Upper lobe of left lung (tissue), 6 donors: ENCODE measurements at regions not wholly inside any gene's neighbourhood (a gene's known extent, or its start where the extent isn't known, plus 50 kb on each side); places are given as distances from the start of the nearest gene placed in this dataset.

Experiments used
- ATAC-seq, 2 donors: fragments of 200-7000 bp; cut with Tn5 transposase; one replicate each; pipeline ENCODE4 v1.9.1; 2022; ENCODE audit warnings: mild to moderate bottlenecking in 2 of 2, moderate library complexity in 2 of 2; ENCODE audit not compliant: low FRiP score in 2 of 2
- DNase-seq, 2 donors: peaks; one replicate each; pipeline ENCODE4 v3.0.0-alpha.2; 2019 to 2020
- H3K27ac ChIP-seq, 4 donors: fragments of 200-600 bp; sonication (generic); one replicate each; pipeline ENCODE4 v1.5.1; 2016 to 2019
- H3K27me3 ChIP-seq, 4 donors: fragments of 200-600 bp; sonication (generic); one replicate each; pipeline ENCODE4 v1.5.1; 2017 to 2019
- H3K36me3 ChIP-seq, 4 donors: fragments of 200-600 bp; sonication (generic); one replicate each; pipeline ENCODE4 v1.5.1; 2016 to 2019
- H3K4me1 ChIP-seq, 4 donors: fragments of 200-600 bp; sonication (generic); one replicate each; pipeline ENCODE4 v1.5.1; 2018 to 2019
- H3K4me3 ChIP-seq, 4 donors: fragments of 200-600 bp; sonication (generic); one replicate each; pipeline ENCODE4 v1.5.1; 2017 to 2019; ENCODE audit warnings: mild to moderate bottlenecking in 2 of 4, moderate library complexity in 1 of 4
- H3K9me3 ChIP-seq, 4 donors: fragments of 200-600 bp; sonication (generic); one replicate each; pipeline ENCODE4 v1.5.1; 2018 to 2019
- EP300 ChIP-seq, 4 donors: sonication (generic); formaldehyde crosslinking; IDR thresholded peaks; one replicate each; pipeline ENCODE4 v1.5.1; 2017; ENCODE audit warnings: antibody characterized with exemption in 4 of 4, control low read depth in 2 of 4
- POLR2A ChIP-seq, 4 donors: fragments of 450-650 bp; IDR thresholded peaks; one replicate each; pipeline ENCODE4 v1.5.1; 2016 to 2017; ENCODE audit warnings: antibody characterized with exemption in 4 of 4, mild to moderate bottlenecking in 2 of 4
- POLR2AphosphoS5 ChIP-seq, 2 donors: sonication (generic); formaldehyde crosslinking; IDR thresholded peaks; one replicate each; pipeline ENCODE4 v1.5.1; 2017; ENCODE audit warnings: antibody characterized with exemption in 2 of 2
- WGBS, 2 donors: methylation state at CpG; one replicate each; pipeline ENCODE4 v1.1.5; 2017 to 2018; 5-methylcytosine and 5-hydroxymethylcytosine counted together
- TF ChIP-seq, protein P1 (sequence below), 6 experiments: fragments of 450-650 bp in 4 of 6; fragments of 200-600 bp in 2 of 6; sonication (generic) in 2 of 6; IDR thresholded peaks; one replicate each; pipeline ENCODE4 v1.5.1; 2016 to 2019; ENCODE audit warnings: antibody characterized with exemption in 6 of 6
- donor health status: DM: no; HTN: no; CAD: no; lungs with moderate emphysema.
- donor health status: DM: no; HTN: yes; CAD: no; lungs with severe emphysema.

DNA sequence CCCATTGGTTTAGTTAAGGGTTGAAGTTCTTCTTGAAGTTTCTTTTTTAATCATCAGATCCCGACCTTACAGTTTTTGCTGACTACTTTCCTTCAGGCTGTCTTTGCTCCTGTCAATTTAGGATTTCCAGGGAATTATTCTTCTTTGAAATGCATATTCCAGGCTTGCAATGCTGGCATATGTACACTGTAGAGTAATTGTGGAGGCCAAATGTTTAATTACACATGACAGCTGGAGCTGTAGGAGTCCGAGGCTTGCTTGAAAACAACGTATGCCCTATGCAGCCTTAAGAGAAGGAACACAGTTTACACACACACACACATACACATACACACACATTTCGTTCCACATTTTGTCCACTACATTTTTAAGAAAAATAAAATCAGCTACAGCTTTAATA is 602.3 kb downstream of the TMEM182 start:
- no peak for TF ChIP-seq POLR2A (IDR thresholded peaks at IDR 0.05)
- no peak for TF ChIP-seq POLR2AphosphoS5 (IDR thresholded peaks at IDR 0.05)
- no peak for DNase-seq
- WGBS, 2 donors: 62 to 70% methylated on average over 4 of the region's 4 CpGs

DNA sequence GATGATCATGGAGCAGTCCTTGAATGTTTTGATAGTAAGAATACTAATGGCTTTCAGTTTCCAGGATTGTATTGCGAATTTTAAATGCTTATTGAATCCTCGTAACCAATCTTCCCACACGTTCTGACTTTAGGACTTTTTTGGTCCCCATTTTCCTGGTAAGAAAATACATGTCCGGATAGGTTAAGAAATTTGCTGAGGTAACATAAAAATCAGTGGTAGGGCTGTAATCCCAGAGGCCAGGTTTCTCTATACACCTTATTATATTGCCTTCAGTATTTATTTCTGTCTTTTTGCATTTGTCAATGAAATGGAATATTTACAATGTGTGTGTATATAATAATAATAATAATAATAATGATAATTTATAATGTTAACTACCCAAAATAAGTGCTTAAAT is 603.2 kb downstream of the TMEM182 start:
- Histone ChIP-seq H3K27ac (no peak overlapping the region), H3K4me1 (no peaks in the 10 kb centered on the region), H3K9me3 (no peaks in the 10 kb centered on the region), H3K36me3 (no peaks in the 10 kb centered on the region), H3K27me3 (no peaks in the 10 kb centered on the region), H3K4me3 (no peak overlapping the region)
- TF ChIP-seq EP300 (IDR thresholded peaks at IDR 0.05) (no peak), POLR2AphosphoS5 (IDR thresholded peaks at IDR 0.05) (no peak), POLR2A (IDR thresholded peaks at IDR 0.05) (no peak)
- TF ChIP-seq, protein P1, sequence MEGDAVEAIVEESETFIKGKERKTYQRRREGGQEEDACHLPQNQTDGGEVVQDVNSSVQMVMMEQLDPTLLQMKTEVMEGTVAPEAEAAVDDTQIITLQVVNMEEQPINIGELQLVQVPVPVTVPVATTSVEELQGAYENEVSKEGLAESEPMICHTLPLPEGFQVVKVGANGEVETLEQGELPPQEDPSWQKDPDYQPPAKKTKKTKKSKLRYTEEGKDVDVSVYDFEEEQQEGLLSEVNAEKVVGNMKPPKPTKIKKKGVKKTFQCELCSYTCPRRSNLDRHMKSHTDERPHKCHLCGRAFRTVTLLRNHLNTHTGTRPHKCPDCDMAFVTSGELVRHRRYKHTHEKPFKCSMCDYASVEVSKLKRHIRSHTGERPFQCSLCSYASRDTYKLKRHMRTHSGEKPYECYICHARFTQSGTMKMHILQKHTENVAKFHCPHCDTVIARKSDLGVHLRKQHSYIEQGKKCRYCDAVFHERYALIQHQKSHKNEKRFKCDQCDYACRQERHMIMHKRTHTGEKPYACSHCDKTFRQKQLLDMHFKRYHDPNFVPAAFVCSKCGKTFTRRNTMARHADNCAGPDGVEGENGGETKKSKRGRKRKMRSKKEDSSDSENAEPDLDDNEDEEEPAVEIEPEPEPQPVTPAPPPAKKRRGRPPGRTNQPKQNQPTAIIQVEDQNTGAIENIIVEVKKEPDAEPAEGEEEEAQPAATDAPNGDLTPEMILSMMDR (IDR thresholded peaks at IDR 0.05): no peak
- no peak for ATAC-seq
- WGBS, 2 donors: 84 to 93% methylated on average over 4 of the region's 4 CpGs
- no peak for DNase-seq

More for the DNA sequence above, 602.3 kb downstream of the TMEM182 start:
- H3K4me1 ChIP-seq: no peaks in the 10 kb centered on the region
- ATAC-seq: no peak
- H3K27me3 ChIP-seq: no peaks in the 10 kb centered on the region
- no peak overlapping the region for H3K4me3 ChIP-seq
- no peak overlapping the region for H3K27ac ChIP-seq
- no peaks in the 10 kb centered on the region for H3K9me3 ChIP-seq
- H3K36me3 ChIP-seq: no peaks in the 10 kb centered on the region

DNA sequence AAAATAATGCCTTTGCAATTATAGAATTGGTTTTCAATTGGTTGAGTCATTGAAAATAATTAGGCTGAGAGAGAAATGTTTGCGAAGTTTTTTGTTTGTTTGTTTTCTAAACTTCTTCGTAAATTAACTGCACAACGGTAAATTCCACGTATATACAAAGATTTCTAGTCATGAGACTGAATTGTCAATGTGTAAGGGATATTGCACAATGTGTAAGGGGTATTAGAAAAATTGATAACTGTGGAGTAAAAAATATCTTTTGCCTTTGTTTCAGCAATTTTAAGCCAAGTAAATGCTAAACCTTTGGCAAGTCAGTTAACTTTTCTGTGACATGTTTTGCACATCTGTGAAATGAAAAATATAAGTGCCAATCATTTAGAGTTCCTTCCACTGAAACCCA is 606.0 kb downstream of the TMEM182 start:
- no peak overlapping the region for H3K27ac ChIP-seq
- 85 to 90% methylated on average over 4 of the region's 4 CpGs for WGBS, 2 donors
- H3K4me3 ChIP-seq: no peak overlapping the region
- TF ChIP-seq POLR2AphosphoS5 (IDR thresholded peaks at IDR 0.05) (no peak), EP300 (IDR thresholded peaks at IDR 0.05) (no peak), POLR2A (IDR thresholded peaks at IDR 0.05) (no peak)
- TF ChIP-seq, protein P1 (IDR thresholded peaks at IDR 0.05): no peak
- ATAC-seq (no peak), DNase-seq (no peak)
- H3K4me1 ChIP-seq: no peaks in the 10 kb centered on the region
- no peaks in the 10 kb centered on the region for H3K36me3 ChIP-seq
- H3K9me3 ChIP-seq: no peaks in the 10 kb centered on the region
- H3K27me3 ChIP-seq: no peaks in the 10 kb centered on the region

DNA sequence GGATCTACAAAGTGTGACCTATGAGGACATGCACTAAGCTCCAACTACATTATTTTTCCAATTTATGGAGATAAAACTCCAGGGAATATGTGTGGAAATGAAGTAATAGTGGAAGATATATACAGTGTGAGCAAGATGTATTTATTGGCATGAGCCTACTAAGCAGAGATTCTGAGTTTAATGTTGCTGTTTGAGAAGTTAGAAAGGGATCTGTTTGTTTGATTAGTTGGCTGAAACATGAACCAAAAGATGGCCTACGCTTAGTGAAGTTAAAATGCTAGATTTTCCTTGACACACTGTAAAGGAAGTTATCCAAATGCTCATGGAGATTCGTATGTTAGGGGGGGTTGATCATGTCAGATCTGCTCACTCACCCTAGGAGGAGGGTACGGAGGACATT is 621.7 kb downstream of the TMEM182 start:
- no peaks in the 10 kb centered on the region for H3K27me3 ChIP-seq
- peaks cover 0 to 4% (median 0%) of the 10 kb centered on the region in 4 donors for H3K9me3 ChIP-seq
- no peak overlapping the region for H3K4me3 ChIP-seq
- no peak for TF ChIP-seq POLR2A (IDR thresholded peaks at IDR 0.05)
- DNase-seq (no peak), ATAC-seq (no peak)
- 61 to 68% methylated on average over 3 of the region's 3 CpGs for WGBS, 2 donors
- no peaks in the 10 kb centered on the region for H3K36me3 ChIP-seq
- no peaks in the 10 kb centered on the region for H3K4me1 ChIP-seq
- no peak overlapping the region for H3K27ac ChIP-seq

DNA sequence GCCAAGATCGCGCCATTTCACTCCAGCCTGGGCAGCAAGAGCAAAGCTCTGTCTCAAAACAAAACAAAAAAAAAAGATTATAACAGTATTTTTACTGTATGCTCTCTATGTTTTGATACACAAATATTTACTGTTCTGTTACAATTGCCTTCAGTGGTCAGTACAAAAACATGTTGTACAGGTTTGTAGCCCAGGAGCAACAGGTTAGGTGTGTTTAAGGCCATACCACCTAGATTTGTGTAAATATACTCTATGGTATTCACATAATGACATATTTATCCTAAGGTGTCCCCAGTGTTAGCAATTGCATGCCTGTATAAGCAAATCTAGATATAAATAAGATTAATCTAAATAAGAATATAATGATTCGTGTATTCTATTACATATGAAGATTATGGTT is 625.0 kb downstream of the TMEM182 start:
- 89 to 93% methylated on average over 3 of the region's 3 CpGs for WGBS, 2 donors
- Histone ChIP-seq H3K36me3 (no peaks in the 10 kb centered on the region), H3K27ac (no peak overlapping the region), H3K27me3 (no peaks in the 10 kb centered on the region), H3K9me3 (no peaks in the 10 kb centered on the region), H3K4me1 (no peaks in the 10 kb centered on the region), H3K4me3 (no peak overlapping the region)
- TF ChIP-seq EP300 (IDR thresholded peaks at IDR 0.05): no peak
- TF ChIP-seq POLR2A (IDR thresholded peaks at IDR 0.05): no peak
- no peak for DNase-seq
- no peak for ATAC-seq

DNA sequence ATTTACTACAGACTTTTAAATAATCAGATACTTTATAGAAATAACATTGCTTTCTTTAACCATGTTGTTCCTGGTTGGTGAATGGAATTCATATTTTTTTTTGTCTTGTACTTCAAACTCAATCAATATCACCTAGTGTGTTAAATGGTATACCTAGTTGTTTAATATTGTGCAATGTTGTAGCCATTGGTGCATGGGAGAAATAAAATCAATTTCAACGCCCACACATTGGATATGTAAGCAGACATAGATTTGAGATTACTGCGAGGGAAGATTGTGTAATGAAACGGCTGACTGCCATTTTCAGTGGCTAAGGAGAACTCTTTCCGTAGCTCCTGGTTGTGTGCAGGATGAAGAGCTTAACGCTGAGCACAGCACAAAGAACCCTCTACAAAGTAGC is 626.1 kb downstream of the TMEM182 start:
- no peak overlapping the region for H3K27ac ChIP-seq
- WGBS, 2 donors: 86 to 87% methylated on average over 5 of the region's 5 CpGs
- no peak overlapping the region for H3K4me3 ChIP-seq
- DNase-seq: no peak
- no peak for ATAC-seq
- no peaks in the 10 kb centered on the region for H3K27me3 ChIP-seq
- no peaks in the 10 kb centered on the region for H3K9me3 ChIP-seq
- no peaks in the 10 kb centered on the region for H3K4me1 ChIP-seq
- no peak for TF ChIP-seq EP300 (IDR thresholded peaks at IDR 0.05)
- no peak for TF ChIP-seq POLR2A (IDR thresholded peaks at IDR 0.05)
- TF ChIP-seq POLR2AphosphoS5 (IDR thresholded peaks at IDR 0.05): no peak
- TF ChIP-seq, protein P1 (IDR thresholded peaks at IDR 0.05): no peak
- H3K36me3 ChIP-seq: no peaks in the 10 kb centered on the region
